ENCODE measurements at regions not wholly inside any gene's neighbourhood (a gene's known extent, or its start where the extent isn't known, plus 50 kb on each side); places are given as distances from the start of the nearest gene placed in this dataset.

GRCh38 chrX:5718651-5719050 lies 510.0 kb downstream of the NLGN4X start:
- no peak for TF ChIP-seq CTCF (conservative IDR thresholded peaks at IDR 0.05; ENCODE audit: low read depth, low read length)
- TF ChIP-seq EZH2phosphoT487 (IDR thresholded peaks at IDR 0.05; ENCODE audit: borderline replicate concordance, low read length) = no peak
- no peak for TF ChIP-seq EZH2 (IDR thresholded peaks at IDR 0.05; ENCODE audit: low read length, unreplicated experiment)
